ENCODE measurements at regions not wholly inside any gene's neighbourhood (a gene's known extent, or its start where the extent isn't known, plus 50 kb on each side); places are given as distances from the start of the nearest gene placed in this dataset.

DNA sequence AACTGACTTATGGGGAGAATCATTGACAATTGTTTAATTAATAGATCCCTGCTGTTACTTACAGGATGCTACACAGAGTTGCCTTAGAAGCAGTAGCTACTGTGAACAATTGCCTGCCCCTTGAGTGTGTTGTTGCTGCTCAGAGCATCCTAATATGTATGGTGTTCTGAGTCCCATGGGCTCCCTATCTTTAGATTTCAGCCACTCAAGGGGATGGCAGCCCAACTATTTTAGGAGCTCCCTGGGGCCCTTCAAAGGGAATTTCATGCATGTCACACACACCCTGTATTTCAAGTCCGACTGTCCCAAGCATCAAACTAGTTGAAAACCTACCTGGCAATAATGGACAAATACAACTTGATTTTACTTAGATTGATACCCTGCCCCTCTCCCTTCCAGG is 111.2 kb downstream of the NOC3L start:
- no peak for TF ChIP-seq POLR2A (IDR thresholded peaks at IDR 0.05)
- TF ChIP-seq, protein P1, sequence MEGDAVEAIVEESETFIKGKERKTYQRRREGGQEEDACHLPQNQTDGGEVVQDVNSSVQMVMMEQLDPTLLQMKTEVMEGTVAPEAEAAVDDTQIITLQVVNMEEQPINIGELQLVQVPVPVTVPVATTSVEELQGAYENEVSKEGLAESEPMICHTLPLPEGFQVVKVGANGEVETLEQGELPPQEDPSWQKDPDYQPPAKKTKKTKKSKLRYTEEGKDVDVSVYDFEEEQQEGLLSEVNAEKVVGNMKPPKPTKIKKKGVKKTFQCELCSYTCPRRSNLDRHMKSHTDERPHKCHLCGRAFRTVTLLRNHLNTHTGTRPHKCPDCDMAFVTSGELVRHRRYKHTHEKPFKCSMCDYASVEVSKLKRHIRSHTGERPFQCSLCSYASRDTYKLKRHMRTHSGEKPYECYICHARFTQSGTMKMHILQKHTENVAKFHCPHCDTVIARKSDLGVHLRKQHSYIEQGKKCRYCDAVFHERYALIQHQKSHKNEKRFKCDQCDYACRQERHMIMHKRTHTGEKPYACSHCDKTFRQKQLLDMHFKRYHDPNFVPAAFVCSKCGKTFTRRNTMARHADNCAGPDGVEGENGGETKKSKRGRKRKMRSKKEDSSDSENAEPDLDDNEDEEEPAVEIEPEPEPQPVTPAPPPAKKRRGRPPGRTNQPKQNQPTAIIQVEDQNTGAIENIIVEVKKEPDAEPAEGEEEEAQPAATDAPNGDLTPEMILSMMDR (IDR thresholded peaks at IDR 0.05): no peak

All from gastroesophageal sphincter (tissue), 3 donors.